Neural cell (in vitro differentiated cells): ENCODE measurements at regions not wholly inside any gene's neighbourhood (a gene's known extent, or its start where the extent isn't known, plus 50 kb on each side); places are given as distances from the start of the nearest gene placed in this dataset.

Experiments used
- H2AFZ ChIP-seq: fragments of 200-600, 300-800 bp; sonication (generic), shearing (Covaris generic); 2 replicates; pipeline ENCODE4 v1.6.0; 2014; ENCODE audit warnings: low read depth, mild to moderate bottlenecking, antibody characterized with exemption, low read length, moderate library complexity
- H3F3A ChIP-seq: fragments of 200-600 bp; shearing (Covaris generic); 2 replicates; pipeline ENCODE4 v1.6.1; 2016; ENCODE audit warnings: mild to moderate bottlenecking, moderate library complexity, mixed read lengths, antibody characterized with exemption, low read length; ENCODE audit not compliant: insufficient read depth, poor library complexity, severe bottlenecking
- H3K27ac ChIP-seq: fragments of 200-600, 300-800 bp; sonication (generic), shearing (Covaris generic); 2 replicates; pipeline ENCODE4 v1.5.1; 2014; ENCODE audit warnings: mild to moderate bottlenecking, low read length, moderate library complexity
- H3K27me3 ChIP-seq: fragments of 300-800, 200-600 bp; sonication (generic), shearing (Covaris generic); 2 replicates; pipeline ENCODE4 v1.6.0; 2014; ENCODE audit warnings: mild to moderate bottlenecking, low read depth, low read length, moderate library complexity; ENCODE audit not compliant: insufficient read depth
- H3K36me3 ChIP-seq: fragments of 300-800, 200-600 bp; sonication (generic), shearing (Covaris generic); 2 replicates; pipeline ENCODE4 v1.5.1; 2014; ENCODE audit warnings: mild to moderate bottlenecking, antibody characterized with exemption, low read length, moderate library complexity; ENCODE audit not compliant: insufficient read depth
- H3K4me2 ChIP-seq: fragments of 300-800, 200-600 bp; sonication (generic), shearing (Covaris generic); 2 replicates; pipeline ENCODE4 v1.6.0; 2014; ENCODE audit warnings: mild to moderate bottlenecking, low read length
- H3K4me3 ChIP-seq: fragments of 300-800, 200-600 bp; sonication (generic), shearing (Covaris generic); 2 replicates; pipeline ENCODE4 v1.5.1; 2014; ENCODE audit warnings: mild to moderate bottlenecking, low read length, moderate library complexity
- H3K79me2 ChIP-seq: fragments of 200-600 bp; shearing (Covaris generic); replicated peaks from 2 replicates; pipeline ENCODE4 v1.6.0; 2014; ENCODE audit warnings: mild to moderate bottlenecking, low read length, moderate library complexity; ENCODE audit not compliant: insufficient read depth
- H3K9ac ChIP-seq: fragments of 300-800, 200-600 bp; sonication (generic), shearing (Covaris generic); 2 replicates; pipeline ENCODE4 v1.6.1; 2016; ENCODE audit warnings: mild to moderate bottlenecking, low read length, mixed read lengths
- H3K9me2 ChIP-seq: fragments of 200-600 bp; shearing (Covaris generic); 2 replicates; pipeline ENCODE4 v1.6.1; 2016; ENCODE audit warnings: mild to moderate bottlenecking, low read length, mixed read lengths; ENCODE audit not compliant: insufficient read depth
- H3K9me3 ChIP-seq: fragments of 200-600, 300-800 bp; sonication (generic), shearing (Covaris generic); 2 replicates; pipeline ENCODE4 v1.6.1; 2016; ENCODE audit warnings: mild to moderate bottlenecking, mixed run types, low read length, moderate library complexity, mixed read lengths
- H4K20me1 ChIP-seq: fragments of 200-600 bp; shearing (Covaris generic); 2 replicates; pipeline ENCODE4 v1.6.1; 2016; ENCODE audit warnings: mild to moderate bottlenecking, mixed run types; ENCODE audit not compliant: insufficient read depth
- CTCF ChIP-seq: fragments of 450-650 bp; IDR thresholded peaks from 2 replicates; pipeline ENCODE4 v1.5.1; 2014; ENCODE audit warnings: antibody characterized with exemption, mild to moderate bottlenecking, moderate library complexity; ENCODE audit not compliant: poor library complexity, severe bottlenecking
- EP300 ChIP-seq: fragments of 450-650 bp; conservative IDR thresholded peaks from 2 replicates; pipeline ENCODE4 v1.6.1; 2014; ENCODE audit warnings: antibody characterized with exemption, mild to moderate bottlenecking, moderate library complexity; ENCODE audit not compliant: poor library complexity, severe bottlenecking
- EZH2 ChIP-seq: fragments of 200-600, 300-800 bp; shearing (Covaris generic), sonication (generic); IDR thresholded peaks from 2 replicates; pipeline ENCODE4 v1.6.1; 2014; ENCODE audit warnings: antibody characterized with exemption, low read length, borderline replicate concordance, mild to moderate bottlenecking; ENCODE audit not compliant: insufficient read depth, poor library complexity, severe bottlenecking
- MXI1 ChIP-seq: fragments of 450-650 bp; conservative IDR thresholded peaks from 2 replicates; pipeline ENCODE4 v1.6.1; 2014; ENCODE audit warnings: antibody characterized with exemption, mild to moderate bottlenecking; ENCODE audit not compliant: poor library complexity, severe bottlenecking
- POLR2AphosphoS5 ChIP-seq: IDR thresholded peaks from 2 replicates; pipeline ENCODE4 v1.6.1; 2012
- RAD21 ChIP-seq: fragments of 450-650 bp; conservative IDR thresholded peaks from 2 replicates; pipeline ENCODE4 v1.6.1; 2014; ENCODE audit warnings: antibody characterized with exemption, mild to moderate bottlenecking, moderate library complexity
- REST ChIP-seq: IDR thresholded peaks from 2 replicates; pipeline ENCODE4 v1.6.1; 2012; ENCODE audit warnings: borderline replicate concordance
- SMC3 ChIP-seq: fragments of 450-650 bp; conservative IDR thresholded peaks from 2 replicates; pipeline ENCODE4 v1.6.1; 2014; ENCODE audit warnings: antibody characterized with exemption, mild to moderate bottlenecking, moderate library complexity; ENCODE audit not compliant: poor library complexity
- TAF1 ChIP-seq: IDR thresholded peaks from 2 replicates; pipeline ENCODE4 v1.6.1; 2012; ENCODE audit warnings: low read depth

GRCh38 chr10:78333362-78334143 lies 299.9 kb downstream of the RPS24 start:
- no peaks in the 10 kb centered on the region for H4K20me1 ChIP-seq

GRCh38 chr10:78335371-78335690 lies 301.7 kb downstream of the RPS24 start:
- H4K20me1 ChIP-seq: no peaks in the 10 kb centered on the region
- H3K9me3 ChIP-seq: no peaks in the 10 kb centered on the region
- no peak overlapping the region for H3K4me2 ChIP-seq
- no peak overlapping the region for H3K9ac ChIP-seq
- H3K4me3 ChIP-seq: no peak overlapping the region
- no peaks in the 10 kb centered on the region for H3F3A ChIP-seq
- H2AFZ ChIP-seq: no peak overlapping the region
- H3K36me3 ChIP-seq: no peaks in the 10 kb centered on the region
- no peak overlapping the region for H3K27ac ChIP-seq
- H3K79me2 ChIP-seq: no peaks in the 10 kb centered on the region
- no peaks in the 10 kb centered on the region for H3K27me3 ChIP-seq
- H3K9me2 ChIP-seq: no peaks in the 10 kb centered on the region
- TF ChIP-seq TAF1 (no peak), RAD21 (no peak), REST (no peak), MXI1 (no peak), SMC3 (no peak), EP300 (no peak)

More at GRCh38 chr10:78333362-78334143, 299.9 kb downstream of the RPS24 start:
- Histone ChIP-seq H3K27ac (no peak overlapping the region), H3K79me2 (no peaks in the 10 kb centered on the region), H3K27me3 (no peaks in the 10 kb centered on the region), H3K9me2 (no peaks in the 10 kb centered on the region), H3K9me3 (no peaks in the 10 kb centered on the region), H3K4me3 (no peak overlapping the region), H3K4me2 (no peak overlapping the region), H3K9ac (no peak overlapping the region), H2AFZ (no peak overlapping the region), H3F3A (no peaks in the 10 kb centered on the region), H3K36me3 (no peaks in the 10 kb centered on the region)
- TF ChIP-seq TAF1: no peak
- no peak for TF ChIP-seq REST
- no peak for TF ChIP-seq MXI1
- no peak for TF ChIP-seq RAD21
- TF ChIP-seq EP300: no peak
- no peak for TF ChIP-seq CTCF
- TF ChIP-seq SMC3: no peak
- no peak for TF ChIP-seq EZH2
- no peak for TF ChIP-seq POLR2AphosphoS5
